Lower lobe of right lung (tissue), 2 donors: ENCODE measurements at regions not wholly inside any gene's neighbourhood (a gene's known extent, or its start where the extent isn't known, plus 50 kb on each side); places are given as distances from the start of the nearest gene placed in this dataset.
"Not testable (repeated sequence)": the region's sequence is repeated elsewhere in the genome, so short reads cannot be mapped to it uniquely, and the experiment has no call there.

Experiments
- ATAC-seq, 2 donors: fragments of 200-7000 bp; cut with Tn5 transposase; one replicate each; pipeline ENCODE4 v1.9.1; 2020 to 2022; ENCODE audit warnings: mild to moderate bottlenecking in 2 of 2, moderate library complexity in 2 of 2
- DNase-seq: peaks from one replicate; pipeline ENCODE4 v3.0.0-alpha.2; 2020
- H3K27ac ChIP-seq: fragments of 200-600 bp; one replicate; pipeline ENCODE4 v1.8.0; 2022
- H3K27me3 ChIP-seq: fragments of 200-600 bp; one replicate; pipeline ENCODE4 v1.8.0; 2022; ENCODE audit warnings: low read depth
- H3K36me3 ChIP-seq: fragments of 200-600 bp; one replicate; pipeline ENCODE4 v1.8.0; 2022; ENCODE audit warnings: mild to moderate bottlenecking
- H3K4me1 ChIP-seq: fragments of 200-600 bp; one replicate; pipeline ENCODE4 v1.8.0; 2022
- H3K4me3 ChIP-seq: fragments of 200-600 bp; one replicate; pipeline ENCODE4 v1.8.0; 2022; ENCODE audit warnings: mild to moderate bottlenecking
- H3K9me3 ChIP-seq: fragments of 200-600 bp; one replicate; pipeline ENCODE4 v1.8.0; 2022
- intact Hi-C: fragments of 100-400 bp; cut with DNase I; formaldehyde crosslinking; loops from one replicate; pipeline ENCODE4 v1.11.0; 2022
- TF ChIP-seq, protein P1 (sequence below): fragments of 200-600 bp; IDR thresholded peaks from one replicate; pipeline ENCODE4 v1.8.0; 2022; ENCODE audit warnings: antibody characterized with exemption, mild to moderate bottlenecking
- donor health status: DM: no; HTN: yes; CAD: no; lungs with severe emphysema.

DNA sequence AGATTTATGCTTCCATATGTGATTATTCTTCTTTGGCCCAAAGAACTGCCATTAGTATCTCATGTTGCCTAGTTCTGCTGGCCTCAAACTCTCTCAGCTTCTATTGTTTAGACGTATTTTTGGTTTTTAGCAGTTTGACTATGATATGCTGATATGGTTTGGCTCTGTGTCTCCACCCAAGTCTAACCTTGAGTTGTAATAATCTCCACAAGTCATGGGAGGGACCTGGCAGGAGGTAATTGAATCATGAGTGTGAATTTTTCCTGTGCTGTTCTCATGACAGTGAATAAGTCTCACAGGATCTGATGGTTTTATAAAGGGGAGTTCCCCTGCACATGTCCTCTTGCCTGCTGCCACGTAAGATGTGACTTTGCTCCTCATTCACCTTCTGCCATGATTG, 96.7 kb upstream of the ARG1 start:
- DNase-seq (no peak), ATAC-seq (no peak)
- H3K36me3 ChIP-seq, result no peaks in the 10 kb centered on the region
- H3K4me1 ChIP-seq, result no peaks in the 10 kb centered on the region
- H3K9me3 ChIP-seq, result peaks cover 6% of the 10 kb centered on the region
- TF ChIP-seq, protein P1, sequence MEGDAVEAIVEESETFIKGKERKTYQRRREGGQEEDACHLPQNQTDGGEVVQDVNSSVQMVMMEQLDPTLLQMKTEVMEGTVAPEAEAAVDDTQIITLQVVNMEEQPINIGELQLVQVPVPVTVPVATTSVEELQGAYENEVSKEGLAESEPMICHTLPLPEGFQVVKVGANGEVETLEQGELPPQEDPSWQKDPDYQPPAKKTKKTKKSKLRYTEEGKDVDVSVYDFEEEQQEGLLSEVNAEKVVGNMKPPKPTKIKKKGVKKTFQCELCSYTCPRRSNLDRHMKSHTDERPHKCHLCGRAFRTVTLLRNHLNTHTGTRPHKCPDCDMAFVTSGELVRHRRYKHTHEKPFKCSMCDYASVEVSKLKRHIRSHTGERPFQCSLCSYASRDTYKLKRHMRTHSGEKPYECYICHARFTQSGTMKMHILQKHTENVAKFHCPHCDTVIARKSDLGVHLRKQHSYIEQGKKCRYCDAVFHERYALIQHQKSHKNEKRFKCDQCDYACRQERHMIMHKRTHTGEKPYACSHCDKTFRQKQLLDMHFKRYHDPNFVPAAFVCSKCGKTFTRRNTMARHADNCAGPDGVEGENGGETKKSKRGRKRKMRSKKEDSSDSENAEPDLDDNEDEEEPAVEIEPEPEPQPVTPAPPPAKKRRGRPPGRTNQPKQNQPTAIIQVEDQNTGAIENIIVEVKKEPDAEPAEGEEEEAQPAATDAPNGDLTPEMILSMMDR, result no peak
- intact Hi-C loops, result no loop called here
- no peaks in the 10 kb centered on the region for H3K27me3 ChIP-seq
- no peak overlapping the region for H3K27ac ChIP-seq
- H3K4me3 ChIP-seq, result no peak overlapping the region

DNA sequence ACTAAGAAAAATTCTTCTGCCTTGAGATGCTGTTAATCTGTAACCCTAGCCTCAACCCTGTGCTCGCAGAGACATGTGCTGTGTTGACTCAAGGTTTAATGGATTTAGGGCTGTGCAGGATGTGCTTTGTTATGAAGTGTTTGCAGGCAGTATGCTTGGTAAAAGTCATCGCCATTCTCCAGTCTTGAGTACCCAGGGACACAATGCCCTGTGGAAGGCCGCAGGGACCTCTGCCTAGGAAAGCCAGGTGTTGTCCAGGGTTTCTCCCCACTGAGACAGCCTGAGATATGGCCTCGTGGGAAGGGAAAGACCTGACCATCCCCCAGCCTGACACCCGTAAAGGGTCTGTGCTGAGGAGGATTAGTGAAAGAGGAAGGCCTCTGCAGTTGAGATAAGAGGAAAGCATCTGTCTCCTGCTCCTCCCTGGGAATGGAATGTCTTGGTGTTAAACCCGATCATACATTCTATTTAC, 94.2 kb upstream of the ARG1 start:
- intact Hi-C loops, H3K4me3 ChIP-seq, H3K27me3 ChIP-seq, ATAC-seq, H3K9me3 ChIP-seq, H3K36me3 ChIP-seq, H3K27ac ChIP-seq, H3K4me1 ChIP-seq, DNase-seq: not testable (repeated sequence)

DNA sequence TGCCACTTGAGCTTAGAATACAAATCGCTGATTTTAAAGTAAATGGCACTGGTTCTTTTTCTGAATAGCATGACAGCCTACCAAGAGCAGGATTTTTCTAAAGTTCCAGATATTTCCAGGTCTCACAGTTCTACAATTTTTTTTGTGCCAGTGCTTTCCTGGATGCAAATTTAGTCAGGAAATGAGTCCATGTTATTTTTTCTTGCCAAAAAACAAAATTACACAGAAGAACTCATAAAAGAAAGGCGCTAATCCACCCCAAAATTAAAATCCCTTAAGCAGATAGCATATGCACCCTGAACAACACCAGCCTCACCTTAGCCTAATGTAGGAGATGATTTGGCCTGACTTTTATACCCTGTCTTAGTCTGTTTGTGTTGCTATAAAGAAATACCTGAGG, 86.4 kb upstream of the ARG1 start:
- TF ChIP-seq, protein P1, result no peak
- intact Hi-C loops, result no loop called here
- Histone ChIP-seq H3K9me3 (no peaks in the 10 kb centered on the region), H3K4me1 (no peaks in the 10 kb centered on the region), H3K27me3 (no peaks in the 10 kb centered on the region), H3K36me3 (no peaks in the 10 kb centered on the region), H3K4me3 (no peak overlapping the region), H3K27ac (no peak overlapping the region)
- ATAC-seq (no peak), DNase-seq (no peak)

DNA sequence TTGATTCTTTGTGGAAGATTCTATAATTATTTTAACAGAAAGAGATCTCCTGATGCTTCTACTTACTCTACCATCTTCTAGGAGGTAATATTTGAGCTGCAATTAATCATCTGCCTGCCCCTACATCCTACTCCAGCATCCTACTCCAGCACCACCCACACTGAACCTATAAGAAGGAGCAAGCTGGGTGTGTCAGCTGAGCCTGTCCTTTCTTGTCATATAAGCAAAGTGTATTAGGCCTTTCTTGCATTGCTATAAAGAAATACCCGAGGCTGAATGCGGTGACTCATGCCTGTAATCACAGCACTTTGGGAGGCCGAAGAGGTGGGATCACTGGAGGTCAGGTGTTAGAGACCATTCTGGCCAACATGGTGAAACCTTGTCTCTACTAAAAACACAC, 84.2 kb upstream of the ARG1 start:
- Histone ChIP-seq H3K27me3 (no peaks in the 10 kb centered on the region), H3K9me3 (no peaks in the 10 kb centered on the region), H3K4me3 (no peak overlapping the region), H3K4me1 (no peaks in the 10 kb centered on the region), H3K27ac (no peak overlapping the region), H3K36me3 (no peaks in the 10 kb centered on the region)
- intact Hi-C loops, result no loop called here
- DNase-seq (no peak), ATAC-seq (no peak)
- TF ChIP-seq, protein P1, result no peak

DNA sequence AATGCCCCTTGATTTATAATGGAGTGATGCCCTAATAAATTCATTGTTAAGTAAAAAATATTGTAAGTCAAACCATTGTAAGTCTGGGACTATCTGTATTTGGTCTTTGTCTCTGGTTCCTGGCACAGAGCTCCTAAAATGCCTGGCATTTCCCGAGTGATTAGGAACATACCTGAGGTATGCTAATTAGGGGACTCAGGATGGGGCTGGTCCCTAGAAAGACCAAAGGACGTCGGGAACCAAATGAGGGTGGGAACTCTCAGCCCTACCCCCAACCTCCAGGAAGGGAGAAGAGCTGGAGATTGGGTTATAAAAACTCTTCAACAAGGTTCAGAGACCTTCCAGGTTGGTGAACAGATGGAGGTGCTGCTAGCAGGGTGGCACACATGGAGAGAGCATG, 82.6 kb upstream of the ARG1 start:
- intact Hi-C loops, result no loop called here

DNA sequence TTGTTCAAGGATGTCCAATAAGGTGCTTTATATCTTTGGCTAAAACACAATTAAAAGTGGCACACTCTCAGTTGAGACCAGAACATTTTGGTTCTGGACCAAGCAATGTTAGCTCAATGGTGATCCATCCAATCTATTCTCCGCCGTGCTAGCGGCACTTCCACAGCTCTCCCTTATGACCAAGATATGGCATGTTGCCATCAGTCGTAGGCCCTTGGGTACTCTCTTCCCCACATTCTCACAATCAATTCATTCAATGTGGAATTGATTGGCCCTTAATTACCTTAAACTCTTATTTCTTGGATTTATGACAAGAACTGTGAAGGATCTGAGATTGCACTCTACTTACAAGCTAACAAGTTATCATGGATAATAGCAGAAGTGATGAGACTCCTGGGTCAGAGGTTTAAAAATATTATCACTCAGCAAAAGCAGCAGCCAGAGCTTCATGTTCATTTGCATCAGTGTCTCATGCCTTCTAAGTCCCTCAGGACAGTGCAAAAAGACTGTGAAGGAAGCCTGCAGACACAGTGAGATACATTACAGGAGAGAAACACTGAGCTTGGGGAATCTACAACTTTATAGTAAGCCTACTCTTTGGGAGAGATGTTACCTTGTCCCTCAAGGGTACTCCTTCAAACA, 80.0 kb upstream of the ARG1 start:
- Histone ChIP-seq H3K27ac (no peak overlapping the region), H3K27me3 (no peaks in the 10 kb centered on the region), H3K36me3 (no peaks in the 10 kb centered on the region), H3K4me1 (no peaks in the 10 kb centered on the region), H3K4me3 (no peak overlapping the region), H3K9me3 (no peaks in the 10 kb centered on the region)
- ATAC-seq (no peak), DNase-seq (no peak)
- intact Hi-C loops, result no loop called here
- TF ChIP-seq, protein P1, result no peak

More for the DNA sequence above, 82.6 kb upstream of the ARG1 start:
- TF ChIP-seq, protein P1, result no peak
- no peak overlapping the region for H3K27ac ChIP-seq
- ATAC-seq, result no peak
- no peaks in the 10 kb centered on the region for H3K36me3 ChIP-seq
- H3K4me1 ChIP-seq, result no peaks in the 10 kb centered on the region
- H3K27me3 ChIP-seq, result no peaks in the 10 kb centered on the region
- H3K4me3 ChIP-seq, result no peak overlapping the region
- DNase-seq, result no peak
- no peaks in the 10 kb centered on the region for H3K9me3 ChIP-seq

DNA sequence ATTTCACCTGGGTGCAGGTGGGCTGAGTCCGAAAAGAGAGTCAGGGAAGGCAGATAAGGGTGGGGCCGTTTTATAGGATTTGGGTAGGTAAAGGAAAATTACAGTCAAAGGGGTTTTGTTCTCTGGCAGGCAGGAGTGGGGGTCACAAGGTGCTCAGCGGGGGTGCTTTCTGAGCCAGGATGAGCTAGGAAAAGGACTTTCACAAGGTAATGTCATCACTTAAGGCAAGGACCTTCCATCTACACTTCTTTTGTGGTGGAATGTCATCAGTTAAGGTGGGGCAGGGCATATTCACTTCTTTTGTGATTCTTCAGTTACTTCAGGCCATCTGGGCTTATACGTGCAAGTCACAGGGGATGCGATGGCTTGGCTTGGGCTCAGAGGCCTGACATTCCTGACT, 68.6 kb upstream of the ARG1 start:
- H3K4me3 ChIP-seq, ATAC-seq, H3K4me1 ChIP-seq, DNase-seq, H3K36me3 ChIP-seq, H3K9me3 ChIP-seq, H3K27me3 ChIP-seq, intact Hi-C loops, H3K27ac ChIP-seq: not testable (repeated sequence)
